NCI-H345 (cell line): ENCODE measurements at regions not wholly inside any gene's neighbourhood (a gene's known extent, or its start where the extent isn't known, plus 50 kb on each side); places are given as distances from the start of the nearest gene placed in this dataset.
"Not testable (repeated sequence)": the region's sequence is repeated elsewhere in the genome, so short reads cannot be mapped to it uniquely, and the experiment has no call there.

ENCODE experiments used
- DNase-seq: peaks from one replicate; lab custom pipeline; 2025; lab: John Stamatoyannopoulos, UW

GRCh38 chr21:20261364-20261763 is 736.8 kb upstream of the NCAM2 start:
- DNase-seq: no peak

DNA sequence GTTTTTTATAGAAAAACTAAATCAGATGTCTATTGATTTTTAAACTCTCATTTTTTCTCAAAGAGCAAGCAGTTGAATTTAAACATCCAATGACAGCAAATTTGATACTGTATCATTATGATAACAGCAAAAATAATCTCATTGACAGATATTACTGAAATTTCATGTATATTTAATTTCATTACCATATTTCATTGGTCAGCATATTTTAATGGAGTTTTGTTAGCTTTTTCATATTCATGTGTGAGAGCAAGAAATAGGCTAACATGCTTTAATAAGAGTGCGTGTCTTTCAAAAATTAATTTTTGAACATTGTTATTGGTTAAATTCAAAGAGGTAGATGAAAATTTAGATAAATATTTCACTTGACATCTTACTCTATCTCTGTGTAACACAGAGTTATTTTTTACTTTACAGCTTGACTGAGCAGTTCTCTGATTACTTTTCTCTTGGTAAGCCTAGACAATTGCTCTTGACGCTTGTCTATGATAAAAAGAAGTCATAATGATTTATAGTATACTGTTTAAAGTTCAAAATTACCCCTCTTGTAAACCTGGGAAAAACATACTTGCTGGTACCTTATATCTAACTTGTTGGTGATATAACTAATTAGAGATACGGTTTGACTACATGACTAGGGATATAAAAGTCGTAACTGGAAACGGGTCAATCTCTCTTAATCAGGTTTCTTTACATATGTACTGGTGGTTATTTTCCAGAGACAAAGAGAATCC is 732.3 kb upstream of the NCAM2 start:
- DNase-seq: no peak

DNA sequence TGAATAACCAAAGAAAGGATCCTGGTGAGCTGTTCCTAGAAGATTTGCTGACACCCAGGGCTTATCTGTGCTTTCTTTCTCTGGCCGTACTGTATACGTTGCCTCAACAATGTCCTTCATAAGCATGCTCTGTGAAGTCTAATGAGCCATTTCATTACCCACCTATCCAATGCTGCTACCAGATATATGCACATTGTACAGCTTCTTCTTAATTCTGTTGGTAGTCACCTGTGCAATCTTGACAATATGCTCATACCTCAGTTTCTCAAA is 731.8 kb upstream of the NCAM2 start:
- DNase-seq: no peak

DNA sequence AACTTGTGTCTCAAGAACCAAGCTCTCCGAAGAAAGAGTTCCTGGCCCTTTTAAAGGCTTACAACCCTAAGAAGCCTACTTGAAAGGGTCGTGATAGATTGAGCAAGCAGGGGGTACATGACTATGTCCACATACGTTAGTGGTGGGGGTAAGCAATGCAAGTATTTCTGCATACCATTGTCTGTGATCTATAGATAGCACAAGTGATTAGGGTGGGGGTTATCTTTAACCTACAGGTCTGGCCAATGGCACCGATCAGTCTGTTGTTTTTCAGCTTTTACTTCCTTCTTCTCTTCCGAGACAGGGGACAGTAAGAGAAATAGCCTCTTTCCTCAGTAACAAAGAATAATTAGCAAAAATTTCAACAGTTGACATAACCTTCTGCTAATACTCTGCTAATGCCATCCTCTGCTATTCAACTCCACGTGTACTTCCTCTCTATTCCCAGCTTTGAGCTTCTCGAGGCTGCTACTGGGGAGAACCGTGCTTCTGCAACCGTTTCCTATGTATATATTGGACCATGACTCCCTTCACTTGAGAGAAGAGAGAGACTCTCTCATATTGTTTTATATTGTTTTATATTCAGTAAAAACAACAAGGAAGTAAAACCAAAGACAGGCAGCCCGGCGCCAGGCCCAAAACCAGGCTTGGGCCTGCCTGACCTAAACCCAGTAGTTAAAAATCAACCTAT is 727.7 kb upstream of the NCAM2 start:
- DNase-seq: no peak

- peak; percentile 9 for DNase-seq
These were observed 725.3 kb upstream of the NCAM2 start for GRCh38 chr21:20272791-20273362.

- DNase-seq: no peak
These were observed 721.8 kb upstream of the NCAM2 start for GRCh38 chr21:20276377-20276776.

DNA sequence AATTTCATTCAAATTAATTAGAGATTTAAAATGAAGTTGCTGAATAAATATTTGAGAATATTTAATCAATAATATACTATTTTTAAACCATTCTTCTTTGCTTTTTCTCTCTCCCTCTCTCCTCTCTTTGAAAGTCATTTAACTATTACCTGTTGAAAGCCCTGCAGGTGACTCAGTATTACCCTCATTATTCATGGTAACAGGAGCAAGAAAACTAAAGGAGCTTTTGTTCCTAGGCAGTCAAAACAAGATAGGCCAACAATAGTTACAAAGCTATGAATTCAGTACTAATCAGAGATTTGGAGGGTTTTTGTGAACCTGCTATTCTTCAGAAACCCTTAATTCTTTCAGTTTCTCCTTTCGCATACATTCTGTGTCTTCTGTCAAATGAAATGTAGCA is 721.3 kb upstream of the NCAM2 start:
- DNase-seq: no peak

- no peak for DNase-seq
These were observed 714.4 kb upstream of the NCAM2 start for GRCh38 chr21:20283836-20284235.

- DNase-seq: no peak
These were observed 705.9 kb upstream of the NCAM2 start for GRCh38 chr21:20292280-20292679.

DNA sequence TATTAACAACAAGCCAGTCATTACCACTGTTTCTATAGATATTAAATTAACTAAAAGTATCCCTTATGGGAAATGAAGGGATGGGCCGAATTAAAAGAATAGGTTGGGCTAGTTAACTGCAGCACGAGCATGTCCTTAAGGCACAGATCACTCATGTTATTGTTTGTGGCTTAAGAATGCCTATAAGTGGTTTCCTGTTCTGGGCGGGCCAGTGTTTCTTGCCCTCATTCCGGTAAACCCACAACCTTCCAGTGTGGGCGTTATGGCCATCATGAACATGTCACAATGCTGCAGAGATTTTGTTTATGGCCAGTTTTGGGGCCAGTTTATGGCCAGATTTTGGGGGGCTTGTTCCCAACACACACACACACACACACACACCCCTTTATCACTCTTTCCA is 705.4 kb upstream of the NCAM2 start:
- DNase-seq: not testable (repeated sequence)

DNA sequence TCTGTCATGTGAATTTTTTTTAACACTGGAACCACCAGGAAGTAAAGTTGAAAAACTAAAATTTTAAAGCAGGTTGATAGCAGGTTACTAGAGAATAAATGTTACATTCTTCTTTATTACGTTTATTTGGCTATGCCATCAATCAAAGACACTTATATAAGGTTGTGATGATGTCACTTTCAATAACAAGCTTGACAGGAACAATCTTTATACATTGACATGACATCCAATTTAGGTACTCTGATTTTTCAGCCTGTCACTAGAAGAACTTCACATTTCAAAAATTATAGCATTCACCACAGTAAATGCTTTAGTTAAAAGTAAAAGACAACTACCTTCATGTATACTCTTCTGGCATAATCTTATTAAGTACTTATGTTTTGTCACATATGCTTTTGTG is 696.8 kb upstream of the NCAM2 start:
- DNase-seq: no peak

DNA sequence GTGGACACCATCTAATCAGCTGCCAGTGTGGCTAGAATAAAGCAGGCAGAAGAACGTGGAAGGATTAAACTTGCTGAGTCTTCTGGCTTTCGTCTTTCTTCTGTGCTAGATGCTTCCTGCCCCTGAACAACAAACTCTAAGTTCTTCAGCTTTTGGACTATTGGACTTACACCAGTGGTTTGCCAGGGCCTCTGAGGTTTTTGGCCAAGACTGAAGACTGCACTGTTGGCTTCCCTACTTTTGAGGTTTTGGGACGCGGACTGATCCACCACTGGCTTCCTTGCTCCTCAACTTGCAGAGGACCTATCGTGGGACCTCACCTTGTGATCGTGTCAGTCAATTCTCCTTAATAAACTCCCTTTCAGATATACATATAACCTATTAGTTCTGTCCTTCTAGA is 696.1 kb upstream of the NCAM2 start:
- DNase-seq: no peak

GRCh38 chr21:20306836-20307235 is 691.4 kb upstream of the NCAM2 start:
- DNase-seq: no peak

GRCh38 chr21:20308586-20309315 is 689.5 kb upstream of the NCAM2 start:
- no peak for DNase-seq

DNA sequence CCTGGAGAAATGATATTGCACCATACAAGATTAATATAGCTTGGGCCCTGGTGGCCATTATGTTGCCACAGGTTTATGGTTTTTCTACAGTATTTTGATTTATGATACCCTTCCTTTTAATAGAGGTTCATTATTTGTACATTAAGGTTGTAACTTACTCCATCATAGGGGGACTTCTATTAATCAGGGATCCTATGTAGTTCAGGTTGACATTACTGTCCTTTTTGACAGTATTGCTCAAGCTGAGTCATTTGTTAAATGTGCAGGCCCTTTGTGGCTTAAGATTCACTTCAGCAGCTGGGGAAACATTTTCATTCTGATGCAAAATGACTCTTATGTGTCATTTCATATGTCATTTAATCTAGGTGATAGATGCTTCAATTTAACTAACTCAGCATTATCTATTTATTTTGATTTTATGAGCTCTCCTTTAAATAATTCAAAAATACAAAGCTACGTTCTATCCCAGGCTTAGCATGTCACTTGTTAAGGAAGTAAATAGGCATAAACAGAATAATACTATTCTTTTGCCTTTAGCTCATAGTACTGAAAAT is 686.9 kb upstream of the NCAM2 start:
- DNase-seq: peak; percentile 6

- no peak for DNase-seq
These were observed 685.2 kb upstream of the NCAM2 start for GRCh38 chr21:20313013-20313412.

DNA sequence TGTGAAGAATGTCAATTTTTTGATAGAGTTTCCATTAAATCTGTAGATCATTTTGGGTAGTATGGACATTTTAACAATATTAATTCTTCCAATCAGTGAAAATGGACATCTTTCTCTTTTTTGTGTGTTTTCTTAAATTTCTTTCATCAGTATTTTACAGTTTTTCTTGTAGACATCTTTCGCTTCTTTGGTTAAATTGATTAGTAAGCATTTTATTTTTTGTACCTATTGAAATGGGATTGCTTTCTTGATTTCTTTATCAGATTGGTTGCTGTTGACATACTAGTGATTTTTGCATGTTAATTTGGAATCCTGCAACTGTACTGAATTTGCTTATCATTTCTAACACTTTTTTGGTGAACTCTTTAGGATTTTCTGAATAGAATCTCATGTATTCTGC is 683.2 kb upstream of the NCAM2 start:
- no peak for DNase-seq

DNA sequence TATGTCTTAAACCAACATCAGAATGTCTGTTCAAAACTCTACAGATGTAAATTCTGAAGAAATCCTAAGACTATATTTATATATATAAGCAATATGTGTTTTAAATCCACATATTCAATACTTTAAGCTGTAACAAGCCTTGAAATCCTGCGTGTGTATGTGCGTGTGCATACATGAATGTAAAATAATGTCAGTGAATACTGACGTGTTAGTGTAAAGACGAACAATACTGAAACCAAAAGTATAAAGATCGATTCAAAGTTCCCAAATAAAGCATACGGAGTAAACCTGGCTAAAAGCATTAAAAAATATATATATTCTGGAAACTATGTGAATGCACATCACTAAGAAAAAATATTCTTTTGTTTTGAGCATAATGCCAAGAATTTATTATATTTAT is 668.6 kb upstream of the NCAM2 start:
- DNase-seq: no peak

GRCh38 chr21:20330652-20331051 is 667.6 kb upstream of the NCAM2 start:
- DNase-seq: no peak

DNA sequence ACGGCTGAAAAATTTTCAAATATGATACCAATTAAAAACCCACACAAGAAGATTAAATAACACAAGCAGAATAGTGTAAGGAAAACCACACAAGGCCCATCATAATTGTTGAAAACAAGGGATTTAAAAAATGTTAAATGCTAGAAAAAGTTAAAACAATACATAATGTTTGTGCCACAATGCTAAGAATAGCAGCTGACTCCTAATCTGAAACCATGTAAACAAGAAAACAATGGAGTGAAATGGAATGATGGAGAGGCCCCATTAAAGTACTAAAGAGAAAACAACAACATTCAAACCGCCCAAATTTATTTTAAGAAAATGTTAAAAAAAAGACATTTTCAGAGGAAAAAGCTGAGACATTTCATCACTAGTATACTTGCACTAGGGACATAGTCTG is 663.6 kb upstream of the NCAM2 start:
- DNase-seq: no peak

DNA sequence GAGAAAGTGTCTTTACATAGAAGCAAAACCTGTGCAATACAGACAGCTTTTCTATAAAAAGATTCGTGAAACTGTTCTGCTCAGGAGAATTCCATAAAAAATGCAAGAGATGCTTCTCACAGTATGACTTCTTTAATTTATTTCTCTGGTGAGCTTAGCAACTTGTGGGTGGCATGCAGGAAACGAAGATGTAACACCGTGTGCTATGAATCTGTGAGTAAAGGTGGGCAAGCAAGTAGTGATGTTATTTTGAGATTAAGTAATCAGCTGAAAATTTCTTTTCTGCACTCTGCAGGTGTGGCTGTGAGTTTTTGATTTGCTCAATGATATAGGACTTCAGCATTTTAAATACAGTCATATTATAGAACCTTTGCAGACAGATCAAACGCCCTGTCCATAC is 656.8 kb upstream of the NCAM2 start:
- no peak for DNase-seq

DNA sequence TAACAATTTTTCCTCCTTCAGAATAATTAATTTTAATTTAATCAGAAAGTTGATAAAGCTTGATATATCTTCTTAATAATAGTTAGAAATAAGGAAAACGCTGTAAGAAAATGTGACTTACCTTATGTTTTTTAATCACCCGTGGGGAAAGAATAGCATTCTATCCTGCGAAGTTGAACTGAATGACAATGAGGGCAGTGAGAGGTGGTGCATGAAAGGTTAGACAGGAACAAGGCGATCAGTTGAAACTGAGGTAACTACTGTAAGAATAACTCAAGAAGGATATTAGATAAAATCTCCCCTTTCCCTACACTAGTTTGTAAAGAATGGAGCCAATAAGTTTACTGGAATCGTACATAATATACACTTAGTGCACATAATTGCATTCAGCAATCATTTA is 655.0 kb upstream of the NCAM2 start:
- no peak for DNase-seq

GRCh38 chr21:20351138-20351537 is 647.1 kb upstream of the NCAM2 start:
- DNase-seq: no peak
